Heart left ventricle (tissue), 13 donors: ENCODE measurements at regions not wholly inside any gene's neighbourhood (a gene's known extent, or its start where the extent isn't known, plus 50 kb on each side); places are given as distances from the start of the nearest gene placed in this dataset.
"Not testable (repeated sequence)": the region's sequence is repeated elsewhere in the genome, so short reads cannot be mapped to it uniquely, and the experiment has no call there.

Experiments used
- CTCF ChIP-seq, 12 donors: fragments of 200-600 bp; sonication (generic) in 4 of 12; IDR thresholded peaks; one replicate each; pipeline versions ENCODE4 v1.5.0 to v1.8.0; 2018 to 2022; ENCODE audit warnings: antibody characterized with exemption in 12 of 12, mild to moderate bottlenecking in 5 of 12
- POLR2A ChIP-seq, 2 donors: fragments of 450-650 bp; IDR thresholded peaks; one replicate each; pipeline ENCODE4 v1.6.1; 2017; ENCODE audit warnings: antibody characterized with exemption in 2 of 2, mild to moderate bottlenecking in 2 of 2, moderate library complexity in 2 of 2
- donor health status: ischemic (EF 13 %, LVEDD 7.1; RV severe dilation, severe dysfunction).
- donor health status: DM: no; HTN: yes; CAD: no.
- donor health status: DM: no; HTN: no; CAD: no.
- donor health status: ischemic (EF 25% LVEDD 6.9; RV normal size, moderate dysfunction).
- donor health status: ischemic (EF 25% LVEDD 5.7; RV mildly dilated, moderate dysfunction).
- donor health status: ischemic (EF 35%, LVEDD 5.7; RV mildly dilated, moderate dysfunction).
- donor health status: nonischemic (EF 11% LVEDD 7.7; RV severe dilation, severe dysfunction).
- donor health status: DM: yes; HTN: yes; CAD: no.
- donor health status: PGD.
- donor health status: ischemic (EF 29% LVEDD 5.4; RV normal size, mild dysfunction).
- donor health status: nonischemic (EF 23%, LVEDD 6.1; RV moderate dilation, normal function).

DNA sequence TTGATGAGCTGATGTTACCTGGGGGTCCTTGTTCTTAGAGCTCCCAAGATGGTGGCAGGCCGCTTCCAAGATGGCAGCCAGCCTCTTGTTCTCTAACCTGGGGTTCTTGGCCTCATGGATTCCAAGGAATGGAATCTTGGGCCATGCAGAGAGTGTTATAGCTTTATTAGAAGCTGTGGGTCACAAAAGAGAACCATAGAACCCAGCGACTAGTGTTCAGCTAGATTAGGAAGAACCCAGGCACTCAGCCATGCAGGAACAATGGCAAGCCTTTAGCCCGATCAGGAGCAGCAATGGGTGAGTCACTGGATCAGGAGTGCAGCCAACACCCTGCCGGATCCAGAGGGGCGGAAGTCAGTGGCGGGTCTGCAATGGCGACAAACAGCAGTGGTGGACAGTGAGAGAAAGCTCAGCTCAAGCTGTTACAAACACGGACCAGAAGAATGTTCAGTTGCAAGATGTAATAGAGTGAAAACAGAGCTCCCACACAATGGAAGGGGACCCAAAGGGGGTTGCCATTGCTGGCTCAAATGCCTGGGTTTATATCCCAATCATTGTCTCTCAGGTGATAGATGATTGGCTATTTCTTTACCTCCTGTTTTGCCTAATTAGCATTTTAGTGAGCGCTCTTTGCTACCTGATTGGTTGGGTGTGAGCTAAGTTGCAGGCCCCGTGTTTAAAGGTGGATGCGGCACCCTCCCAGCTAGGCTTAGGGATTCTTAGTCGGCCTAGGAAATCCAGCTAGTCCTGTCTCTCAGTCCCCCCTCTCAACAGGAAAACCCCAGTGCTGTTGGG, 58.2 kb upstream of the CSF1 start:
- not testable (repeated sequence) for TF ChIP-seq CTCF, POLR2A (IDR thresholded peaks at IDR 0.05)
